HCEC 1CT (cell line): ENCODE measurements at regions not wholly inside any gene's neighbourhood (a gene's known extent, or its start where the extent isn't known, plus 50 kb on each side); places are given as distances from the start of the nearest gene placed in this dataset.
A peak's percentile ranks its signal among the peaks of the same experiment; 100 is the strongest.

Source experiments
- DNase-seq: peaks from one replicate; pipeline ENCODE4 v3.0.0-alpha.2; 2017

- peak; percentile 51 for DNase-seq
Observed at GRCh38 chr4:26020881-26021280, 106.9 kb downstream of the SMIM20 start.

- no peak for DNase-seq
Observed at GRCh38 chr4:26021417-26022345, 107.7 kb downstream of the SMIM20 start.

DNA sequence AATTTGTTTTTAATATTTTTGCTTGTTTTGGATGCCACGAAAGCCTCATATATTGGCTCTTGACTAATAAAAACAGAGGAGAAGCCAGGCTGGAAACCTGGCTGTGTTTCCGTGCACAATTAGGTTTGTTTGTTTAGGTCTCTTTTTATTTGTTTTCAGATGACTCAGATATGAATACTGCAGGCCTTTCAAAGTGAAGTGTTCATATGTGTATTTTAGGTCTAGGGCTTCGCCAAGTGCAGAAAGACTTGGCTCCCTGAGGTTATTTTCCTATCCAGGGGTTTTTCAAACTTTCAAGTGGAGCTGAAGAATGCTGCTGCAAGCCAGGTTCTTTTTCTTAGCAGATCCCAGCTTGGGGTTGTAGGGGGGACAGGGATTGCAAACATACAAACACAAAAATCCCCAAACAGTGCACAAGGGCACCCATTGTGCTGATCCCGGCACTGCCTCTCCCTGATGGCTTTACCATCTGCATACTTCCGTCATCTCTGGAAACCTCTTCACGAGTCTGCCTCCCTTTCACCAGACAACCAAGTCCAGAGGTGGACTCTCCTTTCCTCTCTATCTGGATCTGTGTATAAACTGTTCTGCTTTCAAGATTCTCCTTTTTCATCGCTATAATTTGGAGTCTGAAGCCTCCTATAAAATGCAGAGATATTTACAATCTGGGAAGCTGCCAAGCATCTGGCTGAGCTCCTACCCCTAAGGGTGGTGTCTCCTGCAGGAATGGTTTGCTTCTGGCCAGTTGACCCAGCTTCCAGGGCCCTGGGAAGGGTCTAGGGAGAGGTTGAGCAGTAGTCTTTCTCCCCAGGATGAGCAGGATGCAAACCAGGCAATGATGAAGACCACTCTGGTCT lies 108.6 kb downstream of the SMIM20 start:
- DNase-seq: peak; percentile 59

- peak; percentile 54 for DNase-seq
Observed at GRCh38 chr4:26023203-26023972, 109.4 kb downstream of the SMIM20 start.

- no peak for DNase-seq
Observed at GRCh38 chr4:26024079-26024478, 110.1 kb downstream of the SMIM20 start.

GRCh38 chr4:26028133-26028792 lies 114.2 kb downstream of the SMIM20 start:
- DNase-seq: no peak

DNA sequence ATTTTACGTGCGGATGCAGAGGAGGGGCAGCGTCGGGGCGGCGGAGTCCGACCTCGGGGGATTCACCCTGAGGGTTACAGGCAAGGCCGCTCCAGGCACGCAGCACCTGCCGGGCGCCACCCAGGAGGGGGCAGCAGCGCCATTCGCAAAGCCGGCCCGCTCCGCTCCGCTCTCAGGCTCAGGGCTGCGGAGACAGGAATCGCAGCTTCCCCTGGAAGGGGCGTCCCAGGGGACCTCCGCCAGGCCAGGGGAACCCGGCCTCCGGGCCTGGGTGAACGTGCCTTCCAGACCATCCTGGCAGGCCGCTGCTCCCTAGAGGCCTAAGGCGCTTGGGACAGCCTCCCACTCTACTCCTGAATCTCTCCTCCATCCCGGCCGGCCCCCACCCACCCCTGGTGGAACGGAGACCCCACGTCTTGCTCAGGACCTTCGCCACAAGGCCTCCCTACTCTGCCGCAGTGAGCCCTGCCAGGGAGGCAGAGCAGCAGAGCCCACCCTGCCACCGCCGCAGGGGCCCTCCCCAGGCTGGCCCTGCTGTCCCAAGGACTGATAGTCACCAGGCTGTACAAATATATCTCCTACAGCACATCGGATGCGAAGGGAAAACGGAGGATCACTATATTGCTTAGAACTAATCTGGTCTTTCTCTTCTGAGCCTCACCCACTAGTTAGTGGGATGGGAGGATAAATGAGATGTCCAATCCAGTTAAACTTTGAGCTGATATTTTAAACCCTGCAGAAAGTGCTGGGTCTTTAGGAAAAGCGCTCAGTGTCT lies 115.0 kb downstream of the SMIM20 start:
- DNase-seq: peak; percentile 42

GRCh38 chr4:26029568-26030131 lies 115.6 kb downstream of the SMIM20 start:
- no peak for DNase-seq

DNA sequence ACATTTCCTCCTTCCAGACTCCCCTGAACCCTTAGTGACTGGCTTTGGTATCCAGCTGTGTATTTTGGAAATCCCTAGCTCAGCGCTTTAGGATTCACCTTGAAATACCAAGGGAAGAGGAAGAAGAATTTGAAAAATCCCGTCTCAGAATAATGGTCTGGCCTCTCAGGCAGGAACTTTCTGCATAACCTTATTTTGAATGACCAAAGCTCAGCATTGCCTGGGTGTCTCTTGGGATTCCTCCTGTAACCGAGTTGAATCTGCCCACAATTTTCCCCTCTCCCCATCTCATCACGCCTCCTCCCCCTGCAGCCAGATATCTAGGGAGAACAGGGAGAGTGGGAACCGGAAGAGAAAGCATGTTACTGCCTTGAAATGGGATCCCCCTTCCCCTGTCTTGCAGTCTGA lies 116.2 kb downstream of the SMIM20 start:
- no peak for DNase-seq

DNA sequence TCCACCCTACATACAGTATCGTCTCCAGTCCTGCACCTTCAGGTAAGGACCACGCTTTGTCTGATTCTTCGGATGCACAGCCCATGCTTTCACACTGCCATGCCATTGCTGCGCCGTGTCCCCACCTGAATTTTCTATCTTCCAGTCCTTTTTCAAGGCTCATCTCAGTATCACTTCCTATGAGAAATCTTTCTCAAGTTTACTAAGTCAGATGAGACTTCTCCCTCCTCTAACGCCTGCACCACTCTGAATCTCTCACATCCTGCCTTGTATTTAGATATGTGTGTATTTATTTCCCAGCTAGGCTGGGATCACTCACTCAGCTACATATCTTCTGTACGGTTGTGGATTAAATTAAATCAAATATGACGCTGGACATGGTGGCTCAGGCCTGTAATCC lies 116.8 kb downstream of the SMIM20 start:
- no peak for DNase-seq

GRCh38 chr4:26031704-26032103 lies 117.7 kb downstream of the SMIM20 start:
- no peak for DNase-seq

GRCh38 chr4:26032142-26032541 lies 118.1 kb downstream of the SMIM20 start:
- peak; percentile 60 for DNase-seq

DNA sequence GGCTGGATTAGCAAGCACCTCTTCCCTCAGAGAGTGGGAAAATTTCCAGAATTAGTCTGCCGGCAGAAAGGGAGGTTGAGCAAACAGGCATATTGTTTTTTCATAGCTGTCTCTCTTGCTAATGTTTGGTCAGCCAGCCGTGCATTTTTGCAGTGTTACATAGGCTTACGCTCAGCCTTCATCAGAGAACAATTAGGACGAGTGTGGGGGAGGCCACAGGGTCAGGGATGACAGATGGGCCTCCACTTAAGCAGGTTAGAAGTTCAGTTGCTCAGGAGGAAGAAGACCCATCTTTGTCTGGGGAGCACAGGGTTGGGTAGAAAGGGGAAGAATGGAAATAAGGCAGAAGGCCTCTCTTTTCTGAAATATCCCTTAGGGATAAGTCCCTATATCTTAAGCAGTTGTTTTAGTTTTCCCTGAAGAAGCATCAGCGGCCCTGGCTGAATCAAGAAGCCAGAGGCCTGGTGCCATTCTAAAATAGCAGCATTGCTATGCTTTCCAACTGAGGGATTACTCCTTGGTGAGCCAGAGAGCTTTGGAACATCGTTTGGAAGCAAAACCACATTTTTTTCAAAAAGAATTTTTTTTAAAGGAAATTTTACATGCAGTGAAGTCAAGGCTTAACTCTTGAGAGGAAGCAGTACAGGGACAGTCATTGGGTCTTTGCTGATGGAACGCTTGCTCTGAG lies 118.8 kb downstream of the SMIM20 start:
- peak; percentile 78 for DNase-seq

GRCh38 chr4:26033389-26033788 lies 119.4 kb downstream of the SMIM20 start:
- DNase-seq: no peak

DNA sequence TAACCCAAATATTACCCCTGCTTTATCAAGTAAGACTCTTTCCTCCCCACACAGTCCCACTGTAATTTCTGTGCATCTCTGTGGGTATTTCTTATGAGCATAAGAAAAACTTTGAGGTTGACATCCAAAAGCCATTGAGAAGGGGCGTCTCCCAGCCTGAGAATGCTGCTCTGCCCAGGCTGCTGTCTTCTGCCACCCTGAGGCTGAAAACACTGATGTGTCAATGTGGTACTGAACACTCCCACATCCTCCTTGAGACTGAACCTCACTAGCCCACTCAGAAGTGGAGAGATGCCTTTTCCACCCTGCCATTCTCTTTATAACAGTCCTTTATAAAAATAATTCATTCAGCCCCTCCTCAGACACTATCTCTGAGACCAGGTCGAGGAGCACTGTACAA lies 120.8 kb downstream of the SMIM20 start:
- no peak for DNase-seq

- DNase-seq: no peak
Observed at GRCh38 chr4:26035921-26036320, 121.9 kb downstream of the SMIM20 start.

DNA sequence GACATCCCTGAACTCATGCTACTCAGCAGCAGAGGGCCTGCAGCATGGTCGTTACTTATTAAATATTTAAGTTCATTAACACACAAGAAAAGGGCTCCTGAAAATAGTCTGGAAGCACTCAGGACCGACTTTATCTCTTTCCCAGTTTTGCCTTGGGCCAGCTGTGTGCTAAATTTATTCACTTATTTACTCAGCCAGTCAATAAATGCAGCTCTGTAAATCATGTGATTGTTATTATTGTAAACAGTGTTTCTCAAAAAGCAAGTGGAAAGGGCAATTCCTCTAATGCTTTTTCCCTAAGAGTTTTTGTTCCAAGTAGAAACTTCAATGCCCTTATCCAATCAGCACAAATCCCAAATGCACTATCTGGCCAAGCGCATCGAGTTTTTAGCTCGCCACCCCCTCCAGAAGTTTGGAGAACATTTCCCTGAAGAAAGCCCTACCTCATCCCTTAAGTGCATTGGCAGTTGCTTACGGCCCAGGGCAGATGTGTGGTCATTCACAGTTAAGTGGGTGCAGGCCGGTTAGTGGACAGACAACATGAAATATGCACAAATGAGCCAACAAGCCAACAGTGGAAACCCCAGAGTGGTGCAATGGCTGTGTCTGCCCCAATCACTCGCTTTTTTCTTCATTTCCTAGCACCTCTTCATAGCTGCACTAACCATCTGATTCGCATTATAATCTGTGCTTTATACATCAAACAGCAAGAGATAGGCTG lies 125.8 kb downstream of the SMIM20 start:
- no peak for DNase-seq

DNA sequence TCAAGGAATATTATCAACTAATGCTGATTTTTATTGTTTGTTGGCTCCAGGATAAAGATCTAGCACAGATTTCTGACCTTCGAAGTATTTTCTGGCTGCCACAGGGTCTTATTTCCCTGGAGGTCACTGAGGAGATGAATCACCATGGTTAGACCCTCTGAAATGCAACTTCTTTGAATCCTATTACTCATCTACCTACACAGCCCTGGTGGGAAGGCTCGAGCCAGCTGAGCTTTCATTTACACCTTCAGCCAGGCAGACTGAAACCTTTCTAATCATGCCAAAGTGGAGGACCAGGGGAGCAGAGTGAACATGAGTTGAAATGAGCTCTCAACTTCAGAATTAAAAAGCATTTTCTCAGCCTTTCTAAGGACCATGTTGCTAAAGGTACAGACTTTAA lies 130.5 kb downstream of the SMIM20 start:
- no peak for DNase-seq

- DNase-seq: no peak
Observed at GRCh38 chr4:26044983-26045382, 131.0 kb downstream of the SMIM20 start.

GRCh38 chr4:26047795-26048194 lies 133.8 kb downstream of the SMIM20 start:
- DNase-seq: no peak
